HEK293 (cell line): ENCODE measurements at regions not wholly inside any gene's neighbourhood (a gene's known extent, or its start where the extent isn't known, plus 50 kb on each side); places are given as distances from the start of the nearest gene placed in this dataset.

ENCODE experiments used
- CTCF ChIA-PET: fragments of 350-600 bp; formaldehyde crosslinking; extraction: SDS; loops from one replicate; lab custom pipeline; 2021; ENCODE audit warnings: antibody characterized with exemption; lab: Yijun Ruan, JAX
- POLR2A ChIA-PET: fragments of 300-600 bp; formaldehyde crosslinking; extraction: SDS; loops from one replicate; lab custom pipeline; 2020; ENCODE audit warnings: antibody characterized with exemption, inconsistent platforms; lab: Yijun Ruan, JAX
- H3K27ac ChIP-seq: fragments of 200-500 bp; sonication (Bioruptor generic); 2 replicates; pipeline ENCODE4 v1.5.1; 2014; ENCODE audit warnings: low read depth, low read length, control low read depth, inconsistent platforms; ENCODE audit errors: extremely low read depth
- H3K36me3 ChIP-seq, 2 experiments: fragments of 200-500 bp in 1 of 2; sonication (Bioruptor generic) in 1 of 2; 1 replicate in 1 of 2; 2 replicates in 1 of 2; pipeline ENCODE4 v1.5.1; 2014 to 2017; ENCODE audit warnings: inconsistent platforms in 2 of 2, low read length in 2 of 2; ENCODE audit not compliant: control insufficient read depth in 2 of 2, insufficient read depth in 1 of 2
- H3K4me1 ChIP-seq: fragments of 200-500 bp; sonication (Bioruptor generic); 2 replicates; pipeline ENCODE4 v1.5.1; 2014; ENCODE audit warnings: mild to moderate bottlenecking, low read length, inconsistent platforms; ENCODE audit not compliant: control insufficient read depth, insufficient read depth
- H3K4me3 ChIP-seq: 2 replicates; pipeline ENCODE4 v1.5.1; 2011; ENCODE audit warnings: low read depth, mild to moderate bottlenecking, control low read depth, low read length, moderate library complexity
- H3K9me3 ChIP-seq: fragments of 200-500 bp; sonication (Bioruptor generic); 2 replicates; pipeline ENCODE4 v1.5.1; 2014; ENCODE audit warnings: low read depth, low read length, inconsistent platforms; ENCODE audit not compliant: control insufficient read depth, insufficient read depth
- GLI2 ChIP-seq: fragments of 450-650 bp; formaldehyde crosslinking; IDR thresholded peaks from 2 replicates; pipeline ENCODE4; 2017; ENCODE audit warnings: missing biosample characterization, missing genetic modification characterization, low read depth, borderline replicate concordance
- KLF8 ChIP-seq: fragments of 450-650 bp; formaldehyde crosslinking; IDR thresholded peaks from 2 replicates; pipeline ENCODE4 v1.5.1; 2016; ENCODE audit warnings: missing biosample characterization, missing genetic modification characterization
- SETDB1 ChIP-seq: IDR thresholded peaks from one replicate; pipeline ENCODE4 v1.6.1; 2017; ENCODE audit warnings: mild to moderate bottlenecking, low read length, moderate library complexity, mixed read lengths; ENCODE audit not compliant: insufficient read length
- SP7 ChIP-seq: fragments of 450-650 bp; formaldehyde crosslinking; IDR thresholded peaks from 2 replicates; pipeline ENCODE4 v1.5.1; 2016; ENCODE audit warnings: missing biosample characterization, missing genetic modification characterization
- ZFP41 ChIP-seq: fragments of 450-650 bp; formaldehyde crosslinking; IDR thresholded peaks from 2 replicates; pipeline ENCODE4 v1.5.1; 2016; ENCODE audit warnings: missing biosample characterization, missing genetic modification characterization, borderline replicate concordance
- ZNF121 ChIP-seq: fragments of 450-650 bp; formaldehyde crosslinking; IDR thresholded peaks from 2 replicates; pipeline ENCODE4 v1.5.1; 2016; ENCODE audit warnings: missing biosample characterization, missing genetic modification characterization
- ZNF155 ChIP-seq: fragments of 450-650 bp; formaldehyde crosslinking; IDR thresholded peaks from 2 replicates; pipeline ENCODE4 v1.5.1; 2016; ENCODE audit warnings: missing biosample characterization, missing genetic modification characterization
- ZNF184 ChIP-seq: fragments of 450-650 bp; IDR thresholded peaks from 2 replicates; pipeline ENCODE4 v1.5.1; 2018; ENCODE audit warnings: missing biosample characterization, mild to moderate bottlenecking, missing genetic modification characterization
- ZNF324 ChIP-seq: fragments of 450-650 bp; formaldehyde crosslinking; IDR thresholded peaks from 2 replicates; pipeline ENCODE4 v1.5.1; 2016; ENCODE audit warnings: missing biosample characterization, missing genetic modification characterization
- ZNF423 ChIP-seq: fragments of 450-650 bp; formaldehyde crosslinking; IDR thresholded peaks from 2 replicates; pipeline ENCODE4 v1.5.1; 2016; ENCODE audit warnings: missing biosample characterization, missing genetic modification characterization
- ZNF514 ChIP-seq: fragments of 450-650 bp; formaldehyde crosslinking; IDR thresholded peaks from 2 replicates; pipeline ENCODE4 v1.5.1; 2016; ENCODE audit warnings: missing biosample characterization, missing genetic modification characterization
- ZNF624 ChIP-seq: fragments of 450-650 bp; formaldehyde crosslinking; IDR thresholded peaks from 2 replicates; pipeline ENCODE4 v1.5.1; 2017; ENCODE audit warnings: missing biosample characterization, missing genetic modification characterization
- ZNF677 ChIP-seq: fragments of 450-650 bp; IDR thresholded peaks from 2 replicates; pipeline ENCODE4 v1.5.0; 2018; ENCODE audit warnings: missing biosample characterization, mild to moderate bottlenecking, missing genetic modification characterization, moderate library complexity
- ZNF701 ChIP-seq: fragments of 450-650 bp; formaldehyde crosslinking; IDR thresholded peaks from 2 replicates; pipeline ENCODE4 v1.5.1; 2016; ENCODE audit warnings: missing biosample characterization, missing genetic modification characterization
- TF ChIP-seq, protein P1 (sequence below): fragments of 450-650 bp; formaldehyde crosslinking; IDR thresholded peaks from 2 replicates; pipeline ENCODE4 v1.5.1; 2016; ENCODE audit warnings: missing biosample characterization, missing genetic modification characterization
- TF ChIP-seq, protein P2 (sequence below): fragments of 450-650 bp; formaldehyde crosslinking; IDR thresholded peaks from 2 replicates; pipeline ENCODE4 v1.5.1; 2016; ENCODE audit warnings: missing biosample characterization, missing genetic modification characterization
- TF ChIP-seq, protein P3 (sequence below): fragments of 450-650 bp; formaldehyde crosslinking; IDR thresholded peaks from 2 replicates; pipeline ENCODE4 v1.5.1; 2017; ENCODE audit warnings: missing biosample characterization, missing genetic modification characterization
- TF ChIP-seq, protein P4 (sequence below): IDR thresholded peaks from 2 replicates; pipeline ENCODE4 v1.6.1; 2011; ENCODE audit warnings: mild to moderate bottlenecking, low read depth, low read length, borderline replicate concordance
- TF ChIP-seq, protein P5 (sequence below): fragments of 450-650 bp; formaldehyde crosslinking; IDR thresholded peaks from 2 replicates; pipeline ENCODE4 v1.5.1; 2016; ENCODE audit warnings: missing biosample characterization, missing genetic modification characterization
- TF ChIP-seq, protein P6 (sequence below): fragments of 450-650 bp; formaldehyde crosslinking; IDR thresholded peaks from 2 replicates; pipeline ENCODE4 v1.5.1; 2016; ENCODE audit warnings: missing biosample characterization, missing genetic modification characterization

DNA sequence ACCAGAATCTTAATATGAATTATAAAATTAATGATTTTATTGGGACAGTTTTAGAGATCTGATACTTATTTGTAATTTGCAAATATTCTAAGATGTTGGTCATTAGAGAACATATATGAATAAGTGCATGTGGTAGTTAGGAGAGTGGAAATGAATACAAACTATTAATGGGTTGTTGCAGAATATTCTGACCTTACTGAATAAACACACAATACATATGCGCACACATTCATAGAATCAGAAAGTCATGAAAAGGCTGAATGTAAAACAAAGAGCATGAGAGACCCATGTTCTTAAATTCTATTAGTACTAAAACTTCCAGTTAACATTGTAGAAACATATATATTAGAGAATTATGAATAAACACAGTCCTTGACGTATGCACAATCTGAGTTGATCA is 301.7 kb upstream of the TRAM1L1 start:
- Histone ChIP-seq H3K4me1 (no peaks in the 10 kb centered on the region), H3K4me3 (no peak overlapping the region), H3K36me3 (no peaks in the 10 kb centered on the region), H3K27ac (no peak overlapping the region), H3K9me3 (no peaks in the 10 kb centered on the region)
- TF ChIP-seq ZNF423 (tag by site-specific recombination) (no peak), ZNF155 (tag by site-specific recombination) (no peak), ZNF701 (tag by site-specific recombination) (no peak), SP7 (tag by site-specific recombination) (no peak), ZNF121 (tag by site-specific recombination) (no peak), ZNF184 (tag by site-specific recombination) (no peak), ZNF324 (tag by site-specific recombination) (no peak), ZNF677 (tag by site-specific recombination) (no peak), KLF8 (tag by site-specific recombination) (no peak), SETDB1 (no peak), GLI2 (tag by site-specific recombination) (no peak), ZNF624 (tag by site-specific recombination) (no peak), ZNF514 (no peak), ZFP41 (tag by site-specific recombination) (no peak)
- TF ChIP-seq, protein P1, sequence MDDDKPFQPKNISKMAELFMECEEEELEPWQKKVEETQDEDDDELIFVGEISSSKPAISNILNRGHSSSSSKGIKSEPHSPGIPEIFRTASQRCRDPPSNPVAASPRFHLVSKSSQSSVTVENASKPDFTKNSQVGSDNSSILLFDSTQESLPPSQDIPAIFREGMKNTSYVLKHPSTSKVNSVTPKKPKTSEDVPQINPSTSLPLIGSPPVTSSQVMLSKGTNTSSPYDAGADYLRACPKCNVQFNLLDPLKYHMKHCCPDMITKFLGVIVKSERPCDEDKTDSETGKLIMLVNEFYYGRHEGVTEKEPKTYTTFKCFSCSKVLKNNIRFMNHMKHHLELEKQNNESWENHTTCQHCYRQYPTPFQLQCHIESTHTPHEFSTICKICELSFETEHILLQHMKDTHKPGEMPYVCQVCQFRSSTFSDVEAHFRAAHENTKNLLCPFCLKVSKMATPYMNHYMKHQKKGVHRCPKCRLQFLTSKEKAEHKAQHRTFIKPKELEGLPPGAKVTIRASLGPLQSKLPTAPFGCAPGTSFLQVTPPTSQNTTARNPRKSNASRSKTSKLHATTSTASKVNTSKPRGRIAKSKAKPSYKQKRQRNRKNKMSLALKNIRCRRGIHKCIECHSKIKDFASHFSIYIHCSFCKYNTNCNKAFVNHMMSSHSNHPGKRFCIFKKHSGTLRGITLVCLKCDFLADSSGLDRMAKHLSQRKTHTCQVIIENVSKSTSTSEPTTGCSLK = no peak
- TF ChIP-seq, protein P2, sequence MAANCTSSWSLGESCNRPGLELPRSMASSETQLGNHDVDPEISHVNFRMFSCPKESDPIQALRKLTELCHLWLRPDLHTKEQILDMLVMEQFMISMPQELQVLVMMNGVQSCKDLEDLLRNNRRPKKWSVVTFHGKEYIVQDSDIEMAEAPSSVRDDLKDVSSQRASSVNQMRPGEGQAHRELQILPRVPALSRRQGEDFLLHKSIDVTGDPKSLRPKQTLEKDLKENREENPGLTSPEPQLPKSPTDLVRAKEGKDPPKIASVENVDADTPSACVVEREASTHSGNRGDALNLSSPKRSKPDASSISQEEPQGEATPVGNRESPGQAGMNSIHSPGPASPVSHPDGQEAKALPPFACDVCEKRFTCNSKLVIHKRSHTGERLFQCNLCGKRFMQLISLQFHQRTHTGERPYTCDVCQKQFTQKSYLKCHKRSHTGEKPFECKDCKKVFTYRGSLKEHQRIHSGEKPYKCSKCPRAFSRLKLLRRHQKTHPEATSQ = no peak
- TF ChIP-seq, protein P3, sequence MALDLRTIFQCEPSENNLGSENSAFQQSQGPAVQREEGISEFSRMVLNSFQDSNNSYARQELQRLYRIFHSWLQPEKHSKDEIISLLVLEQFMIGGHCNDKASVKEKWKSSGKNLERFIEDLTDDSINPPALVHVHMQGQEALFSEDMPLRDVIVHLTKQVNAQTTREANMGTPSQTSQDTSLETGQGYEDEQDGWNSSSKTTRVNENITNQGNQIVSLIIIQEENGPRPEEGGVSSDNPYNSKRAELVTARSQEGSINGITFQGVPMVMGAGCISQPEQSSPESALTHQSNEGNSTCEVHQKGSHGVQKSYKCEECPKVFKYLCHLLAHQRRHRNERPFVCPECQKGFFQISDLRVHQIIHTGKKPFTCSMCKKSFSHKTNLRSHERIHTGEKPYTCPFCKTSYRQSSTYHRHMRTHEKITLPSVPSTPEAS (tag by site-specific recombination) = no peak
- TF ChIP-seq, protein P4, sequence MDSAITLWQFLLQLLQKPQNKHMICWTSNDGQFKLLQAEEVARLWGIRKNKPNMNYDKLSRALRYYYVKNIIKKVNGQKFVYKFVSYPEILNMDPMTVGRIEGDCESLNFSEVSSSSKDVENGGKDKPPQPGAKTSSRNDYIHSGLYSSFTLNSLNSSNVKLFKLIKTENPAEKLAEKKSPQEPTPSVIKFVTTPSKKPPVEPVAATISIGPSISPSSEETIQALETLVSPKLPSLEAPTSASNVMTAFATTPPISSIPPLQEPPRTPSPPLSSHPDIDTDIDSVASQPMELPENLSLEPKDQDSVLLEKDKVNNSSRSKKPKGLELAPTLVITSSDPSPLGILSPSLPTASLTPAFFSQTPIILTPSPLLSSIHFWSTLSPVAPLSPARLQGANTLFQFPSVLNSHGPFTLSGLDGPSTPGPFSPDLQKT = no peak
- TF ChIP-seq, protein P5, sequence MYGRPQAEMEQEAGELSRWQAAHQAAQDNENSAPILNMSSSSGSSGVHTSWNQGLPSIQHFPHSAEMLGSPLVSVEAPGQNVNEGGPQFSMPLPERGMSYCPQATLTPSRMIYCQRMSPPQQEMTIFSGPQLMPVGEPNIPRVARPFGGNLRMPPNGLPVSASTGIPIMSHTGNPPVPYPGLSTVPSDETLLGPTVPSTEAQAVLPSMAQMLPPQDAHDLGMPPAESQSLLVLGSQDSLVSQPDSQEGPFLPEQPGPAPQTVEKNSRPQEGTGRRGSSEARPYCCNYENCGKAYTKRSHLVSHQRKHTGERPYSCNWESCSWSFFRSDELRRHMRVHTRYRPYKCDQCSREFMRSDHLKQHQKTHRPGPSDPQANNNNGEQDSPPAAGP (tag by site-specific recombination) = no peak
- TF ChIP-seq, protein P6, sequence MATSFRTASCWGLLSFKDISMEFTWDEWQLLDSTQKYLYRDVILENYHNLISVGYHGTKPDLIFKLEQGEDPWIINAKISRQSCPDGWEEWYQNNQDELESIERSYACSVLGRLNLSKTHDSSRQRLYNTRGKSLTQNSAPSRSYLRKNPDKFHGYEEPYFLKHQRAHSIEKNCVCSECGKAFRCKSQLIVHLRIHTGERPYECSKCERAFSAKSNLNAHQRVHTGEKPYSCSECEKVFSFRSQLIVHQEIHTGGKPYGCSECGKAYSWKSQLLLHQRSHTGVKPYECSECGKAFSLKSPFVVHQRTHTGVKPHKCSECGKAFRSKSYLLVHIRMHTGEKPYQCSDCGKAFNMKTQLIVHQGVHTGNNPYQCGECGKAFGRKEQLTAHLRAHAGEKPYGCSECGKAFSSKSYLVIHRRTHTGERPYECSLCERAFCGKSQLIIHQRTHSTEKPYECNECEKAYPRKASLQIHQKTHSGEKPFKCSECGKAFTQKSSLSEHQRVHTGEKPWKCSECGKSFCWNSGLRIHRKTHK (tag by site-specific recombination) = no peak
- CTCF ChIA-PET = no interaction called here
- POLR2A ChIA-PET = no interaction called here
